ENCODE measurements at regions not wholly inside any gene's neighbourhood (a gene's known extent, or its start where the extent isn't known, plus 50 kb on each side); places are given as distances from the start of the nearest gene placed in this dataset.
"Not testable (repeated sequence)": the region's sequence is repeated elsewhere in the genome, so short reads cannot be mapped to it uniquely, and the experiment has no call there.

DNA sequence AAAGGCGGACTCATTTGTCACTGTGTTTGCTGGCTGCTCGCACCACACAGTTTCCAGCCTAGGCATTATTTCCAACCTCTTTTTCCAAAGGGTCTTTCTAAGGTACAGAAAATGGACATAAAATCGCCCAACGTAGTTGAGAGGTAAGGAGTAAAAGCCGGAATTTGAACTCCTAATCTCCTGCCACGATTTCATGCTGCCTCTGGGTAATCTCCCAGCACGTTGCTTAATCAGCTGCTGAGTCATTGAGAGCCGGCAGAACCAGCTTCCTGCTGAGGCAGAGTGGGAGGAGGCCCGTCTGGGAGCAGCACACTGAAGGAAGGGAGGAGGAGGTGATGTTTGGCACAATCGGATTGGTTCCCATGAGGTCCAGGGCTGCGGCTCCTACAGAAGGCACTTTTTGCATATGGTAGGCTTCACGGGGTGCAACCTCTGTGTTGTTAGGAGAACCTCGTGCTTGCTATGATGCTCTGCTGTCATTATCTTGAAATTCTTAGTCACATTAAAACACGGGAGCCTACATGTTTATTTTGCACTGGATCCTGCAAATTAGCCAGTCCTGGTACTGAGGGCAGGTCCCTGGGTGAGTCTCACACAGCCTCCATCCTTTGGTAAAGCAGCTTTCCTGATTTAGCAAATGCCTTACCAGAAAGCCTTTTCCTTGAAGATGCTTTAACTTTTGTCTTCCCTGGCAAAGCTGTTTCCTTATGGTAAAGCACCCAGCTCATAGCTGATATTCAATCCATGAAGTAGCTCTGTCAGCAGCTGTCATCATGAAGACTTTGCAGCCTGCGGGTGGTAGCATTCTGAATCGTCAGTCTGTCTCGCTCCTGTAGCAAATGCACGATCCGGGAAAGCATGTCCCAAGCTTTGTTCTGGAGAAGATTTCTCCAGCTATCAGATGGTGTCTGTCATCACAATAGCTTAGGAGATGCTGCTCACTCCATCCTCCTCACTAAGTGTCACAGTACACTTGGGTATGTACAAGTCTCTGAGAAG, 191.6 kb upstream of the MSX2 start:
- peak; percentile 97 for DNase-seq
- Histone ChIP-seq H3K27ac (ENCODE audit: low read depth, low read length) (no peak overlapping the region), H3K4me3 (ENCODE audit: low read length) (peak overlapping the region; percentile 34), H3K9me3 (ENCODE audit: control insufficient read depth, low read length) (no peaks in the 10 kb centered on the region), H3K27me3 (ENCODE audit: control insufficient read depth, insufficient read depth, low read length, poor library complexity, severe bottlenecking) (no peaks in the 10 kb centered on the region), H3K36me3 (ENCODE audit: control insufficient read depth, insufficient read depth, low read length) (no peaks in the 10 kb centered on the region), H3K4me1 (ENCODE audit: control insufficient read depth, insufficient read depth, low read length) (peaks cover 21% of the 10 kb centered on the region), H3K9ac (ENCODE audit: extremely low read depth, low read length, poor library complexity, severe bottlenecking) (no peak overlapping the region)
- TF ChIP-seq CTCF (conservative IDR thresholded peaks at IDR 0.05), result no peak
- Mint-ChIP-seq H3K27me3 (ENCODE audit: insufficient read depth) (peaks cover 20% of the 10 kb centered on the region), H3K9me3 (no peaks in the 10 kb centered on the region), H3K4me3 (peak overlapping the region; percentile 22), H3K27ac (peak overlapping the region; percentile 86), H3K36me3 (ENCODE audit: low read depth) (no peaks in the 10 kb centered on the region), H3K4me1 (peaks cover 63% of the 10 kb centered on the region)
- 13 to 22% methylated on average over 16 to 19 of the region's 19 CpGs for WGBS, 2 experiments (ENCODE audit: insufficient coverage in 1 of 2, insufficient read length in 1 of 2)

DNA sequence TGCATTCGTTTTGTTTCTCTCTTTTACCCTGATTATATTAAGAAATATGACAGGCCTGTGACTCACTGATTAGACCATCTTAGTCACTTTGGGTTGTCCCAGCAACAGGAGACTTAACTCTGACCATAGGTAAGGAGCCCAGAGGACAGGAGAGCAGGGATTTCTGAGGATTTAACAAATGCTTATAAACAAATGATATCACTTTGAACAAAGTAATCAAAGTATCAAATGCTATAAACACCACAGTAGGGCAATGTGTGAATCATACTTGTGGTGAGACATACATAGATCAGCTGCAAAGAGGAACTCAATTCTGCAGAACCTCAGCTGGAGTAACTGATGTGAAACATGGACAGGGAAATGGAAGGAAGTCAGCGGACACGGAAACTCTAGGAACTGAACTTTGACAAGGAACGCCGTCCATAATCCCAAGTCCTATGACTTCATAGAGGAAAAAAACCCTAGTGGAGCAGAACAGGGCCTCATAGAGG, 190.6 kb upstream of the MSX2 start:
- H3K9me3 Mint-ChIP-seq, result peaks cover 8% of the 10 kb centered on the region
- H3K27me3 Mint-ChIP-seq (ENCODE audit: insufficient read depth), result peaks cover 15% of the 10 kb centered on the region
- DNase-seq, result no peak
- Histone ChIP-seq H3K36me3 (ENCODE audit: control insufficient read depth, insufficient read depth, low read length) (no peaks in the 10 kb centered on the region), H3K27ac (ENCODE audit: low read depth, low read length) (no peak overlapping the region), H3K9ac (ENCODE audit: extremely low read depth, low read length, poor library complexity, severe bottlenecking) (no peak overlapping the region), H3K27me3 (ENCODE audit: control insufficient read depth, insufficient read depth, low read length, poor library complexity, severe bottlenecking) (no peaks in the 10 kb centered on the region), H3K4me1 (ENCODE audit: control insufficient read depth, insufficient read depth, low read length) (peaks cover 21% of the 10 kb centered on the region), H3K9me3 (ENCODE audit: control insufficient read depth, low read length) (no peaks in the 10 kb centered on the region), H3K4me3 (ENCODE audit: low read length) (no peak overlapping the region)
- no peak overlapping the region for H3K27ac Mint-ChIP-seq
- H3K36me3 Mint-ChIP-seq (ENCODE audit: low read depth), result no peaks in the 10 kb centered on the region
- no peak for TF ChIP-seq CTCF (conservative IDR thresholded peaks at IDR 0.05)
- WGBS, 2 experiments (ENCODE audit: insufficient coverage in 1 of 2, insufficient read length in 1 of 2), result 86 to 92% methylated on average over 5 of the region's 5 CpGs
- H3K4me1 Mint-ChIP-seq, result peaks cover 57% of the 10 kb centered on the region
- H3K4me3 Mint-ChIP-seq, result no peak overlapping the region

GRCh38 chr5:174535669-174536068, 188.7 kb upstream of the MSX2 start:
- peaks cover 8% of the 10 kb centered on the region for H3K27me3 Mint-ChIP-seq (ENCODE audit: insufficient read depth)
- Histone ChIP-seq H3K9ac (ENCODE audit: extremely low read depth, low read length, poor library complexity, severe bottlenecking) (no peak overlapping the region), H3K27me3 (ENCODE audit: control insufficient read depth, insufficient read depth, low read length, poor library complexity, severe bottlenecking) (no peaks in the 10 kb centered on the region), H3K36me3 (ENCODE audit: control insufficient read depth, insufficient read depth, low read length) (no peaks in the 10 kb centered on the region), H3K27ac (ENCODE audit: low read depth, low read length) (no peak overlapping the region), H3K9me3 (ENCODE audit: control insufficient read depth, low read length) (no peaks in the 10 kb centered on the region), H3K4me3 (ENCODE audit: low read length) (no peak overlapping the region), H3K4me1 (ENCODE audit: control insufficient read depth, insufficient read depth, low read length) (peaks cover 21% of the 10 kb centered on the region)
- TF ChIP-seq CTCF (conservative IDR thresholded peaks at IDR 0.05), result no peak
- WGBS, 2 experiments (ENCODE audit: insufficient coverage in 1 of 2, insufficient read length in 1 of 2), result 91 to 93% methylated on average over 3 of the region's 3 CpGs
- peaks cover 12% of the 10 kb centered on the region for H3K9me3 Mint-ChIP-seq
- no peak overlapping the region for H3K4me3 Mint-ChIP-seq
- peak; percentile 67 for DNase-seq
- no peak overlapping the region for H3K27ac Mint-ChIP-seq
- H3K4me1 Mint-ChIP-seq, result peaks cover 57% of the 10 kb centered on the region
- no peaks in the 10 kb centered on the region for H3K36me3 Mint-ChIP-seq (ENCODE audit: low read depth)

- not testable (repeated sequence) for H3K27me3 ChIP-seq (ENCODE audit: control insufficient read depth, insufficient read depth, low read length, poor library complexity, severe bottlenecking); H3K36me3 Mint-ChIP-seq (ENCODE audit: low read depth); H3K4me1 ChIP-seq (ENCODE audit: control insufficient read depth, insufficient read depth, low read length); H3K4me3 Mint-ChIP-seq; H3K27ac Mint-ChIP-seq; H3K27ac ChIP-seq (ENCODE audit: low read depth, low read length); H3K9ac ChIP-seq (ENCODE audit: extremely low read depth, low read length, poor library complexity, severe bottlenecking); DNase-seq; H3K4me3 ChIP-seq (ENCODE audit: low read length); H3K36me3 ChIP-seq (ENCODE audit: control insufficient read depth, insufficient read depth, low read length); H3K9me3 ChIP-seq (ENCODE audit: control insufficient read depth, low read length)
- H3K4me1 Mint-ChIP-seq, result peaks cover 41% of the 10 kb centered on the region
- peaks cover 21% of the 10 kb centered on the region for H3K27me3 Mint-ChIP-seq (ENCODE audit: insufficient read depth)
- H3K9me3 Mint-ChIP-seq, result peaks cover 12% of the 10 kb centered on the region
- no CpG with 5 or more reads among the region's 5 CpGs for whole genome bisulfite sequencing, 2 experiments (ENCODE audit: insufficient coverage in 1 of 2, insufficient read length in 1 of 2)
Measured at GRCh38 chr5:174539823-174540222, 184.6 kb upstream of the MSX2 start.

All from endodermal cell (in vitro differentiated cells).